GM12875 (cell line): ENCODE measurements at regions not wholly inside any gene's neighbourhood (a gene's known extent, or its start where the extent isn't known, plus 50 kb on each side); places are given as distances from the start of the nearest gene placed in this dataset.

Experiments
- H3K4me3 ChIP-seq: one replicate; pipeline ENCODE4 v1.5.1; 2011; ENCODE audit warnings: low read depth, low read length, control low read depth
- TF ChIP-seq, protein P1 (sequence below): IDR thresholded peaks from 2 replicates; pipeline ENCODE4 v1.5.1; 2011; ENCODE audit warnings: low read depth, mild to moderate bottlenecking, control low read depth, inconsistent platforms, low read length, moderate library complexity, borderline replicate concordance; ENCODE audit not compliant: insufficient read depth

DNA sequence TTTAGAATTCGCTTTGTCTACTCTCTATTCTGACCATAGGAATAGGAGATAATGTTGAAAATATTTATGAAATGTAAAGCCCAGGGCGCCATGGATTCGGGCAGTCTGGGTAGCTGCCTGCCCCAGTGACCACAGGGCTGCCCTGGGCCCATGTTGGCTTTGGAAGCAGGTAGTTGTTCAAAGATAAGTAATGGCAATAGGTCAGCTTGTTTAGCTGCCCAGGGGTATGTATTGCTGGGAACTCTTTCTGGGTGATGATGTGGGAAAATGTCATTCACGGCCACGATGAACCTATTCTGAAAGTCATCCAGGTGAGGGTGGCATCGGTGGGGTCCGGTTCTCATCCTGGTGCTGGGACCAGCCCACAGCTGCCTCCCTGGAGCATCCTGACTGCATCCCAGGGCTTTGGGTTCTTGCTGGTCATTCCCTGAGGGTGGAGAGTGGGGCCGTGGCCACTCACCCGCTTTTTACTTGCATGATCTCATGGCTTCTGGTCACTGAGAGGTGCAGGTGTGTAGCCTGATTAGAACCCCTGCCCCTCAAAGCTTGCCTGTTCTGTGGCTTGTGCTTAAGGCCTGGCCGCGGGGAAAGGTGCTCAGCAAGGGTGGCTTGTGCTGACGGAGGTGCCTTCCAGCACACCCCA, 102.8 kb downstream of the ERMARD start:
- TF ChIP-seq, protein P1, sequence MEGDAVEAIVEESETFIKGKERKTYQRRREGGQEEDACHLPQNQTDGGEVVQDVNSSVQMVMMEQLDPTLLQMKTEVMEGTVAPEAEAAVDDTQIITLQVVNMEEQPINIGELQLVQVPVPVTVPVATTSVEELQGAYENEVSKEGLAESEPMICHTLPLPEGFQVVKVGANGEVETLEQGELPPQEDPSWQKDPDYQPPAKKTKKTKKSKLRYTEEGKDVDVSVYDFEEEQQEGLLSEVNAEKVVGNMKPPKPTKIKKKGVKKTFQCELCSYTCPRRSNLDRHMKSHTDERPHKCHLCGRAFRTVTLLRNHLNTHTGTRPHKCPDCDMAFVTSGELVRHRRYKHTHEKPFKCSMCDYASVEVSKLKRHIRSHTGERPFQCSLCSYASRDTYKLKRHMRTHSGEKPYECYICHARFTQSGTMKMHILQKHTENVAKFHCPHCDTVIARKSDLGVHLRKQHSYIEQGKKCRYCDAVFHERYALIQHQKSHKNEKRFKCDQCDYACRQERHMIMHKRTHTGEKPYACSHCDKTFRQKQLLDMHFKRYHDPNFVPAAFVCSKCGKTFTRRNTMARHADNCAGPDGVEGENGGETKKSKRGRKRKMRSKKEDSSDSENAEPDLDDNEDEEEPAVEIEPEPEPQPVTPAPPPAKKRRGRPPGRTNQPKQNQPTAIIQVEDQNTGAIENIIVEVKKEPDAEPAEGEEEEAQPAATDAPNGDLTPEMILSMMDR = no peak
- H3K4me3 ChIP-seq = no peak overlapping the region

GRCh38 chr6:169853196-169854082, 102.0 kb downstream of the ERMARD start:
- no peak overlapping the region for H3K4me3 ChIP-seq
- TF ChIP-seq, protein P1 = no peak

DNA sequence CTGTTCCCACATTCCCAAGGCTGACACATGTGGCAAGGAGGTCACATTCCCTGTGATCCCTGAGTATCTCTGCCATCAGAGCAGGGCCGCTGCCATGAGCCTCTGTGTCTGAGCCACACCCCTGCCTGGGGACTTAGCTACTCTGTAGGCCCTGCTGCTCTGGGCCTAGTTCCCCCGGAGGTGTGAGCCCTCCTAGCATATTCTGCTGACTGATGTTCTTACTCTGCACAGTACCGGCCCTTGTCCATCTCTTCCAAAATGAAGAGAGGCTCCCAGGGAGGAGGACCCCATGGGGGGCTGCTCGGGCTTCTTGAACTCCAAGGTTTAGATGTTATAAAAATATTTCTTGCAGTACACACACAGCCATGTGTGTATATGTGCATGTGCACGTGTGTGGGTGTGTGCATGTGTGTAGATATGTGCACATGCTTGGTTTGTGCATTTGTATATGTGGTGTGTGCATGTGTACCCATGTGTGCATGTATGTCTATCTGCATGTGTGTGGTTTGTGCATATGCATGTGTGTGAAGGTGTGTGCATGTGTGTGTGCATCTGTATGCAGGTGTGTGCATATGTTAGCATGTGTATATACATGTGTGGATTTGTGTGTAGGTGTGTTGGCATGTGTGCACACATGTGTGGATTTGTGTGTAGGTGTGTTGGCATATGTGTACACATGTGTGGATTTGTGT, 101.2 kb downstream of the ERMARD start:
- no peak overlapping the region for H3K4me3 ChIP-seq
- TF ChIP-seq, protein P1 = no peak

GRCh38 chr6:169851641-169852503, 100.5 kb downstream of the ERMARD start:
- TF ChIP-seq, protein P1 = no peak
- H3K4me3 ChIP-seq = no peak overlapping the region

DNA sequence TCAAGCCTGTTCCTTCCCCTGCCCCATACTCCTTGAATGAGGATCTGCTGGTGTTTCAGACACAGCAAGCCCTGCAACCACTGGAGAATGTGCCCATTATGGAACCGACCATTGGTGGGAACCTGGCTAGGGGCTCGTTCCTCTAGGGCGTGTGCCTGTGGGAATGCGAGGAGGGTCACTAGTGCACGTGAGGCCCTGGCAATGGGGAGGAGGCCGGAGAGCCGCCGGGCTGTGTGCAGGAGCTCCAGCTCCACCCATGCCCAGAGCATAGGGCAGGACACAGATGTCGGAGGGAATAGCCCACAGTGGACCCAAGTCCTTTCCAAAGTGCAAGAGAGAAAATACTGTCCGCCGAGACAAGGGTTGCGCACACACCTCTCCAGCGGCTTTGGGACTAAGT, 99.3 kb downstream of the ERMARD start:
- no peak overlapping the region for H3K4me3 ChIP-seq
- TF ChIP-seq, protein P1 = no peak

DNA sequence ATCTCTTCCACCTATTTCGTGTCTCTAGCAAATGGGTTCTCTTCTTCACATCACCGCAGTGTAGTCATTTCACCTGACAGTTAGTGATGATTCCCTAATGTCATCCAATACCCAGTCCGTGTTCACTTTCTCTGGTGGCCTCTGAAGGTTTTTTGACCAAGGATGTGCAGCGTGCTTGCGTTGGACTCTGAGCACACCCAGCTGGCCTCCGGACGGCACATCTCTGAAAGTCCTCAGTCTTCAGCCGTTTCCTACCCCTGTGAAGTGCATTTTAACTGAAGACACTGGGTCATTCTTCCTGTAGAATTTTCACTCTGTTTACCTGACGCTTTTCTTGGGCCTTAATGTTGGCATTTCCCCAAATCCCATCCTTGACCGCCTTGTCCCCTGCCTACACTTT, 98.7 kb downstream of the ERMARD start:
- TF ChIP-seq, protein P1 = no peak
- no peak overlapping the region for H3K4me3 ChIP-seq
